ENCODE measurements at regions not wholly inside any gene's neighbourhood (a gene's known extent, or its start where the extent isn't known, plus 50 kb on each side); places are given as distances from the start of the nearest gene placed in this dataset.

GRCh38 chr3:118607915-118608820, 426.5 kb downstream of the IGSF11 start:
- TF ChIP-seq, protein P1, sequence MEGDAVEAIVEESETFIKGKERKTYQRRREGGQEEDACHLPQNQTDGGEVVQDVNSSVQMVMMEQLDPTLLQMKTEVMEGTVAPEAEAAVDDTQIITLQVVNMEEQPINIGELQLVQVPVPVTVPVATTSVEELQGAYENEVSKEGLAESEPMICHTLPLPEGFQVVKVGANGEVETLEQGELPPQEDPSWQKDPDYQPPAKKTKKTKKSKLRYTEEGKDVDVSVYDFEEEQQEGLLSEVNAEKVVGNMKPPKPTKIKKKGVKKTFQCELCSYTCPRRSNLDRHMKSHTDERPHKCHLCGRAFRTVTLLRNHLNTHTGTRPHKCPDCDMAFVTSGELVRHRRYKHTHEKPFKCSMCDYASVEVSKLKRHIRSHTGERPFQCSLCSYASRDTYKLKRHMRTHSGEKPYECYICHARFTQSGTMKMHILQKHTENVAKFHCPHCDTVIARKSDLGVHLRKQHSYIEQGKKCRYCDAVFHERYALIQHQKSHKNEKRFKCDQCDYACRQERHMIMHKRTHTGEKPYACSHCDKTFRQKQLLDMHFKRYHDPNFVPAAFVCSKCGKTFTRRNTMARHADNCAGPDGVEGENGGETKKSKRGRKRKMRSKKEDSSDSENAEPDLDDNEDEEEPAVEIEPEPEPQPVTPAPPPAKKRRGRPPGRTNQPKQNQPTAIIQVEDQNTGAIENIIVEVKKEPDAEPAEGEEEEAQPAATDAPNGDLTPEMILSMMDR (IDR thresholded peaks at IDR 0.05), result no peak
- no peak for TF ChIP-seq POLR2A (IDR thresholded peaks at IDR 0.05)

All from Peyer's patch (tissue), 4 donors.